Upper lobe of left lung (tissue), 6 donors: ENCODE measurements at regions not wholly inside any gene's neighbourhood (a gene's known extent, or its start where the extent isn't known, plus 50 kb on each side); places are given as distances from the start of the nearest gene placed in this dataset.
A peak's percentile ranks its signal among the peaks of the same experiment; 100 is the strongest.

ENCODE experiments used
- ATAC-seq, 2 donors: fragments of 200-7000 bp; cut with Tn5 transposase; one replicate each; pipeline ENCODE4 v1.9.1; 2022; ENCODE audit warnings: mild to moderate bottlenecking in 2 of 2, moderate library complexity in 2 of 2; ENCODE audit not compliant: low FRiP score in 2 of 2
- DNase-seq, 2 donors: peaks; one replicate each; pipeline ENCODE4 v3.0.0-alpha.2; 2019 to 2020
- H3K27ac ChIP-seq, 4 donors: fragments of 200-600 bp; sonication (generic); one replicate each; pipeline ENCODE4 v1.5.1; 2016 to 2019
- H3K27me3 ChIP-seq, 4 donors: fragments of 200-600 bp; sonication (generic); one replicate each; pipeline ENCODE4 v1.5.1; 2017 to 2019
- H3K36me3 ChIP-seq, 4 donors: fragments of 200-600 bp; sonication (generic); one replicate each; pipeline ENCODE4 v1.5.1; 2016 to 2019
- H3K4me1 ChIP-seq, 4 donors: fragments of 200-600 bp; sonication (generic); one replicate each; pipeline ENCODE4 v1.5.1; 2018 to 2019
- H3K4me3 ChIP-seq, 4 donors: fragments of 200-600 bp; sonication (generic); one replicate each; pipeline ENCODE4 v1.5.1; 2017 to 2019; ENCODE audit warnings: mild to moderate bottlenecking in 2 of 4, moderate library complexity in 1 of 4
- H3K9me3 ChIP-seq, 4 donors: fragments of 200-600 bp; sonication (generic); one replicate each; pipeline ENCODE4 v1.5.1; 2018 to 2019
- EP300 ChIP-seq, 4 donors: sonication (generic); formaldehyde crosslinking; IDR thresholded peaks; one replicate each; pipeline ENCODE4 v1.5.1; 2017; ENCODE audit warnings: antibody characterized with exemption in 4 of 4, control low read depth in 2 of 4
- POLR2A ChIP-seq, 4 donors: fragments of 450-650 bp; IDR thresholded peaks; one replicate each; pipeline ENCODE4 v1.5.1; 2016 to 2017; ENCODE audit warnings: antibody characterized with exemption in 4 of 4, mild to moderate bottlenecking in 2 of 4
- POLR2AphosphoS5 ChIP-seq, 2 donors: sonication (generic); formaldehyde crosslinking; IDR thresholded peaks; one replicate each; pipeline ENCODE4 v1.5.1; 2017; ENCODE audit warnings: antibody characterized with exemption in 2 of 2
- WGBS, 2 donors: methylation state at CpG; one replicate each; pipeline ENCODE4 v1.1.5; 2017 to 2018; 5-methylcytosine and 5-hydroxymethylcytosine counted together
- TF ChIP-seq, protein P1 (sequence below), 6 experiments: fragments of 450-650 bp in 4 of 6; fragments of 200-600 bp in 2 of 6; sonication (generic) in 2 of 6; IDR thresholded peaks; one replicate each; pipeline ENCODE4 v1.5.1; 2016 to 2019; ENCODE audit warnings: antibody characterized with exemption in 6 of 6
- donor health status: DM: no; HTN: no; CAD: no; lungs with moderate emphysema.
- donor health status: DM: no; HTN: yes; CAD: no; lungs with severe emphysema.

DNA sequence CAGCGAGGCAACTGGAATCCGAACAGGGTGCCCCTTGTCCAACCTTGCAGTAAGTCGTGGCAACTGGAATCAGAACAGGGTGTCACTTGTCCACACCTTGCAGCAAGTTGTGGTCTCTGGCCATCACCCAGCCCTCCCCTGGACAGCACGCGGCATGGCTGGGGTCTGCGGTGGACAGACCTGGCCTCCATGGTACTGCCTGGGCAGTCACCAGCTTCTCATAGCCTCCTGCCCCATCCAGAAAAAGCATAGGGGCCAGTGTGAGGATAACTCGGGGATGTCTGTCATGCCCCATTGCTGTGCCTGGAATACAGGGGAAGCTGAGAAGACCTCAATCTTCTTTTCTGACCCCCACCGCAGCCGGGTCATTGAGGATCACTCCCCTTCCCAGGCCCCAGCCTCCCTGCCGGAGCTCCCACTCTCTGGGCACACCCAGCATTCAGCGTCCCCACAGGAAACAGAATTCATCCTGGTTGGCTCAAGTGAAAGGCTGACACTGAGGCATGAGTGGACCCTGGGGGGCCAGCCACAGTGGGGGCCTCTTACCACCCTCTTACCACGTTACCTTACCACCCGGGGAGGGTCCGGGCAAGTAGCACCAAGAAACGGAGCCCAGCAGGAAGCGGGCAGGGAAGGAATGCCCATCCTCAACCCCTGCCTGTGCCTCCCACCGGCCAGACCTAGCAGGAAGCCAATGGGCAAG lies 68.0 kb upstream of the RAB6C start:
- no peaks in the 10 kb centered on the region for H3K36me3 ChIP-seq
- DNase-seq (peak in 1 of 2 donors; percentile 42), ATAC-seq (no peak)
- H3K27ac ChIP-seq, result no peak overlapping the region
- H3K27me3 ChIP-seq, result no peaks in the 10 kb centered on the region
- no peaks in the 10 kb centered on the region for H3K9me3 ChIP-seq
- H3K4me1 ChIP-seq, result no peaks in the 10 kb centered on the region
- TF ChIP-seq EP300 (IDR thresholded peaks at IDR 0.05), result no peak
- TF ChIP-seq, protein P1, sequence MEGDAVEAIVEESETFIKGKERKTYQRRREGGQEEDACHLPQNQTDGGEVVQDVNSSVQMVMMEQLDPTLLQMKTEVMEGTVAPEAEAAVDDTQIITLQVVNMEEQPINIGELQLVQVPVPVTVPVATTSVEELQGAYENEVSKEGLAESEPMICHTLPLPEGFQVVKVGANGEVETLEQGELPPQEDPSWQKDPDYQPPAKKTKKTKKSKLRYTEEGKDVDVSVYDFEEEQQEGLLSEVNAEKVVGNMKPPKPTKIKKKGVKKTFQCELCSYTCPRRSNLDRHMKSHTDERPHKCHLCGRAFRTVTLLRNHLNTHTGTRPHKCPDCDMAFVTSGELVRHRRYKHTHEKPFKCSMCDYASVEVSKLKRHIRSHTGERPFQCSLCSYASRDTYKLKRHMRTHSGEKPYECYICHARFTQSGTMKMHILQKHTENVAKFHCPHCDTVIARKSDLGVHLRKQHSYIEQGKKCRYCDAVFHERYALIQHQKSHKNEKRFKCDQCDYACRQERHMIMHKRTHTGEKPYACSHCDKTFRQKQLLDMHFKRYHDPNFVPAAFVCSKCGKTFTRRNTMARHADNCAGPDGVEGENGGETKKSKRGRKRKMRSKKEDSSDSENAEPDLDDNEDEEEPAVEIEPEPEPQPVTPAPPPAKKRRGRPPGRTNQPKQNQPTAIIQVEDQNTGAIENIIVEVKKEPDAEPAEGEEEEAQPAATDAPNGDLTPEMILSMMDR (IDR thresholded peaks at IDR 0.05), result no peak
- no peak for TF ChIP-seq POLR2AphosphoS5 (IDR thresholded peaks at IDR 0.05)
- no peak for TF ChIP-seq POLR2A (IDR thresholded peaks at IDR 0.05)
- WGBS, 2 donors, result 80 to 83% methylated on average over 12 to 17 of the region's 17 CpGs
- no peak overlapping the region for H3K4me3 ChIP-seq

GRCh38 chr2:129912066-129912820 lies 67.2 kb upstream of the RAB6C start:
- Histone ChIP-seq H3K4me3 (no peak overlapping the region), H3K27ac (no peak overlapping the region), H3K9me3 (no peaks in the 10 kb centered on the region), H3K4me1 (no peaks in the 10 kb centered on the region), H3K36me3 (no peaks in the 10 kb centered on the region), H3K27me3 (no peaks in the 10 kb centered on the region)
- WGBS, 2 donors, result 87 to 89% methylated on average over 7 to 24 of the region's 24 CpGs
- peak in 1 of 2 donors; percentile 47 for DNase-seq
- TF ChIP-seq EP300 (IDR thresholded peaks at IDR 0.05), result no peak
- ATAC-seq, result no peak

DNA sequence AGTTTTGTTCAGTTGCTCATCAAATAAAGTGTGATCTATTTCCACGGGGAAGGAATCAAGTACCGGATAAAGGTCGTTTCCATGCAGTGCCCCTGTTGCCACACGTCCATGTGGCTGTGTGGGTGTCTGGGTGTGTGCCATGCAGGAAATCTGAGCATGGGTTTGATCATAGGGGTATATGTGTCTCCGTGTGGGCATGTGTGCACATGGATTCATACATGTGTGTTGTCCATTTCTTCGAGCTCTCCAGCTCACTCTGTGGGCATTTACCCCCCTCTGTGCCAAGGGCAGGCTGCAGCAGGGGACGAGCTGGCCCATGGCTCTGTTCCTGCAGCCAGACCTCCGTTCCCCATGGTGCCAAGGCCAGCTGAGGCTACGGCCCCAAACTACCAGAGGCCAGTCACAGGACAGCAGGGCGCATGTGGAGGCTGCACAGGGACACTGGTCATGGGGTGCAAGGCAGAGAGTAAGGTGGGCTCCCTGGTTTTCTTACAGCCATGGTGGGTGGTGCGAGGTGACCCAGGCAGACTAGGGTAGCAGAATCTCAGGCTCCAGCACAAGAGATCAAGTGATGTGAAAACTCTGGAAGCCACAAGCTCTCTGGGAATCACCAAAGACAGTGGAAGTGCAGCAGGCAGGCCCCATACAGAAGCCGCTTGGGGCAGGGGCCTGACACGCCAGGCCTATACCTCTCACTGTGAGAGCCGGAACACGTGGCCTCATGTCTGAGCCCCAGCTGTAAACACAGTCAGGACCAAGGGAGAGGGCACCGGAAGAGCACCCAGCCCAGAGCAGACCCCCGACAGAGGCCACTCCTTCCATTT lies 66.4 kb upstream of the RAB6C start:
- Histone ChIP-seq H3K36me3 (no peaks in the 10 kb centered on the region), H3K4me3 (no peak overlapping the region), H3K27me3 (no peaks in the 10 kb centered on the region), H3K9me3 (peaks cover 3 to 5% (median 5%) of the 10 kb centered on the region in 4 donors), H3K4me1 (no peaks in the 10 kb centered on the region), H3K27ac (no peak overlapping the region)
- ATAC-seq (no peak), DNase-seq (peak in 1 of 2 donors; percentile 33)
- 81 to 83% methylated on average over 13 to 16 of the region's 17 CpGs for WGBS, 2 donors
- no peak for TF ChIP-seq POLR2AphosphoS5 (IDR thresholded peaks at IDR 0.05)
- TF ChIP-seq POLR2A (IDR thresholded peaks at IDR 0.05), result no peak
- TF ChIP-seq, protein P1 (IDR thresholded peaks at IDR 0.05), result no peak
- no peak for TF ChIP-seq EP300 (IDR thresholded peaks at IDR 0.05)

GRCh38 chr2:129913695-129914495 lies 65.6 kb upstream of the RAB6C start:
- DNase-seq (no peak), ATAC-seq (no peak)
- WGBS, 2 donors, result 66 to 79% methylated on average over 7 to 11 of the region's 11 CpGs

More at GRCh38 chr2:129913695-129914495, 65.6 kb upstream of the RAB6C start:
- H3K36me3 ChIP-seq, result no peaks in the 10 kb centered on the region
- peaks cover 11 to 14% (median 12%) of the 10 kb centered on the region in 4 donors for H3K9me3 ChIP-seq
- H3K4me3 ChIP-seq, result no peak overlapping the region
- H3K27me3 ChIP-seq, result no peaks in the 10 kb centered on the region
- H3K27ac ChIP-seq, result no peak overlapping the region
- TF ChIP-seq POLR2AphosphoS5 (IDR thresholded peaks at IDR 0.05) (no peak), EP300 (IDR thresholded peaks at IDR 0.05) (no peak), POLR2A (IDR thresholded peaks at IDR 0.05) (no peak)
- TF ChIP-seq, protein P1 (IDR thresholded peaks at IDR 0.05), result no peak
- no peaks in the 10 kb centered on the region for H3K4me1 ChIP-seq
